C1 segment of cervical spinal cord (tissue), 14 donors: ENCODE measurements at regions not wholly inside any gene's neighbourhood (a gene's known extent, or its start where the extent isn't known, plus 50 kb on each side); places are given as distances from the start of the nearest gene placed in this dataset.

Source experiments
- DNase-seq, 14 donors: peaks; one replicate each; lab custom pipeline; 2025; lab: John Stamatoyannopoulos, UW

- no peak for DNase-seq
Measured at GRCh38 chr10:109205929-109206585, 717.3 kb downstream of the XPNPEP1 start.

- no peak for DNase-seq
Measured at GRCh38 chr10:109203646-109204353, 719.5 kb downstream of the XPNPEP1 start.

DNA sequence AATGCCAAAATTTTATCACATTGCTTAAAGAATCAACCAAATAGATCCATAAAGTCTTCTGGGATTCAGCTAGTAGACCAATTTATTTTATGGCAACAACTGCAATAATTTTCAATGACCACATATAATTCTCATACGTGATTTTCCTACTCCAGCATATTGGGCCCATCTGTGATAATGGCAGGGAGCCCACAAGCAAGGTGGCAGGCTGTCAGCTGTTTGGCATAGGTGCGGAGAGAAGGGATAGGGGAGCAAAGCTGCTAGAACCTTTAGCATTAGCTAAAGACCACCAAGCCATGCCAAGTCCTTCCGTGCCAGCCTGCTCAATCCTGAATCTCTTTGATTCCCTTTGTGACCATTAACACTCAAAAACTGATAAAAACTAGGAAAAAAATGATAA, 721.2 kb downstream of the XPNPEP1 start:
- peak in 1 of 14 donors; percentile 58 for DNase-seq

- no peak for DNase-seq
Measured at GRCh38 chr10:109200646-109201045, 722.7 kb downstream of the XPNPEP1 start.

DNA sequence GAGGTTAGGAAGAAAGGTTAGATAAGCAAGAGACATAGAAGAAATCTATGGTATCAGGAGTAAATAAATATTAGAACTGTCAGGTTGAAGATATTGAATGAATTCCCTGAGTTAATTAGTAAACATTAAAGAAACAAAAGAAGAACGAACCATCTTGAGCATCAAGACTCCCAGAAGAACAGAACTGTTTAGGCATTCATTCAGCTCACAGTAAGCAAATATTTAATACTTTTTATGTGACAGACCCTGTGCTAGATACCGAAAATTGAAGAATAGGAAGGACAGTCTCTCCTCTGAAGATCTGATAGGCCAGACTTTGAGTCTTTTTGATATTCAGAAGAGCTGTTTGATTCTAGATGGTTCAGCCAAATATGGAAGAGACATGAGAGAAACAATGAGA, 731.5 kb downstream of the XPNPEP1 start:
- no peak for DNase-seq

- DNase-seq, result no peak
Measured at GRCh38 chr10:109191341-109191740, 732.0 kb downstream of the XPNPEP1 start.

GRCh38 chr10:109187677-109188076, 735.6 kb downstream of the XPNPEP1 start:
- no peak for DNase-seq

DNA sequence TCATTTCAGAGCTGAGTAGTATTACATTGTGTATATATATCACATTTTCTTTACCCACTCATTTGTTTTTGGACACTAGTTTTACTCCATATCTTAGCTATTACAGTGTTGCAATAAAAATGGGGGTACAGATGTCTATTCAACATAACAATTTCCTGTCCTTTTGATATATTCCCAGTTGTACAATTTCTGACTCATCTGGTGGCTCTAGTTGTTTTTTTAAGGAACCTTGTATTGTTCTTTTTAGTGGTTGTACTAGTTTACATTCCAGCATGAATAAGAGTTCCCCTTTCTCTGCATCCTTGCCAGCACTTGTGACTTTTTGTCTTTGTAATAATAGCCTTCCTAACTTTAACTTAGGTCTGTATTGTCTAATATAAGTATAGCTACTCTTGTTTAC, 739.9 kb downstream of the XPNPEP1 start:
- DNase-seq, result no peak

DNA sequence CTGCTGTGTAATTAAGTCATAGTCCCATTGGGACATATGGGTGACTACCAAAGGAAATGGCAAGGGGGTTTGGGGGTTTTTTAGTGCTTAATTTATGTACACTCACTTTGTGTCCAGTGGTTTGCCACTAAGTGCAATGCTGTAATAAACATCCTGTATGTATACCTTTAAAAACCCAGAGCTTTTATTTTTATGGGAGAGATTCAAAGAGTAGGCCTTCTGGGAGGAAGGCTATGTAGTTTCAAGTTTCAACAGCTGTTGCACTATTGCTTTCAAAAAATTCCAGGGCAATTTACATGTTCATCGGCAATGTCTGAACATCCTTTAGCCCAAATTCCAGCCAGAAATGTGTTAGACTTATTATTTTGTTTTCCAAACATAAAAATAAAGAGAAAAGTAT, 744.7 kb downstream of the XPNPEP1 start:
- no peak for DNase-seq

- no peak for DNase-seq
Measured at GRCh38 chr10:109174526-109174925, 748.8 kb downstream of the XPNPEP1 start.

DNA sequence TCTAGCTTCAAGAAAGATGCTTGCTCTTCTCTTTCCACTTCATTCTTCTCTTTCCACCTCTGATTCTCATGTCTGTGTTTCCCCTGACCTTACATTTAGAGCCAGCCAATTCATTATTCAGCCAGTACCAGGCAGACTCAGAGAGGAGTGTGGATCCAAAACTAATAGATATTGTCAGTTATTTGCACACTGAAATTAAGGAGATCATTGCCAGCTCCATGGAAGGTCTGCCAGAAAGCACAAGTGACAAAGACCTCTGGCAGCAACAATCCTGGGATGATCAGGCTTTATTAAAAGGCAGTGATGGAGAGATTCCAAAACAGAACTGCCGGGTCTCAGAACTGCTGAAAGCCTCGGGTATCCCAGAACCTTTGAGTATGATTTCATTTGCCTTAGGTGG, 749.4 kb downstream of the XPNPEP1 start:
- DNase-seq, result no peak

- no peak for DNase-seq
Measured at GRCh38 chr10:109173121-109173520, 750.2 kb downstream of the XPNPEP1 start.

DNA sequence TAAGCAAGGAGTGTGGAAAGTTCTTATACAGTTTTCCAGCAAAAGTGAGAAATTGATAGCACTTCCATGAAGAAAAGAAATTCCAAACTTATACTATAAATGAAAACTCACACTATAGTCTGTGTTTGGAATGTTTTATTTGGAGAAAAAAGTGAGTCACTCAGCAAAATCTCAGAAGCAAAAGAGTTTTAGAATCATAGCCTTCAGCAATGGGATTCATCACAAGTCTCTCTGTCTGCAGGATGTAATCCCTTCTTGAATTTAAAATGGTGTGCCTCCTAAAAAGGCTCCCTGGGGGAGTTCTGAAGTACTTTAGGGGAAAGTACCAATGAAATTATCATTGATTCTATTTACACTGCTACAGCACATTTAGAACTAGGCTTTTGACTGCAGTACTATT, 756.4 kb downstream of the XPNPEP1 start:
- no peak for DNase-seq

DNA sequence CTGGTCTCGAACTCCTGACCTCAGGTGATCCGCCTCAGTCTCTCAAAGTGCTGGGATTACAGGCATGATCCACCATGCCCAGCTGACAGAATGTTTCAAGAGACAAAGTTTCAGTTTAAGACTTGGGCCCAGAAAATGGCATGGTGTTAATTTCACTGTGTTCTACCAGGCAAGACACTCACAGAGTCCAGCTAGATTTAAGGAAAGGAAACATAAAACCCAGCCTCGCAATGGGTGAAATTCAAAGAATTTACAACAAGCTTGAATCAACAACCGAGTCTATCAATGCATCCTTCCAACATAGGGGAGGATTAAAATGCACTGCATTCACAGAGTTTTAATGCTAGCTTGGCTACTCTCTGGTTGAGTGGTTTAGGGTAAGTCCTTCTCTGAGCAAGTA, 764.0 kb downstream of the XPNPEP1 start:
- DNase-seq, result no peak

- DNase-seq, result no peak
Measured at GRCh38 chr10:109156396-109156795, 766.9 kb downstream of the XPNPEP1 start.

- no peak for DNase-seq
Measured at GRCh38 chr10:109149666-109150350, 773.5 kb downstream of the XPNPEP1 start.

DNA sequence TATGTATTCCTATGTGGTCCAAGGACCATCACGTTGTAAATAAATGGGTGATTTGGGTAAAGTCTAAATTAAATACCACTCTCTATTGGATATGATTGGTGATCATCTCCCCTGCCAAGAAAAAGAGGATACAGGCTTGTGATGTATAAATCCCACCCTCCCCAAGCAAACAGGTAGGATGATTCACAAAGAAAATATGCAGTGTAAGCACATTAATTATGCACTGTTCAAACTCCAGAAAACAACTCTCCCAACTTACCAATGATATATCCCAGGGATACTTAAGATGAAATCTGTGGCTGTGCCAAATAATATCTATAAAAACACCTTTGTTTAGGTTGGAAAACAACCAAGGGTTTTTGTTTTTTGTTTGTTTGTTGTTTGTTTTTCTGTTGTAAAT, 795.9 kb downstream of the XPNPEP1 start:
- no peak for DNase-seq

GRCh38 chr10:109126541-109126940, 796.8 kb downstream of the XPNPEP1 start:
- no peak for DNase-seq

DNA sequence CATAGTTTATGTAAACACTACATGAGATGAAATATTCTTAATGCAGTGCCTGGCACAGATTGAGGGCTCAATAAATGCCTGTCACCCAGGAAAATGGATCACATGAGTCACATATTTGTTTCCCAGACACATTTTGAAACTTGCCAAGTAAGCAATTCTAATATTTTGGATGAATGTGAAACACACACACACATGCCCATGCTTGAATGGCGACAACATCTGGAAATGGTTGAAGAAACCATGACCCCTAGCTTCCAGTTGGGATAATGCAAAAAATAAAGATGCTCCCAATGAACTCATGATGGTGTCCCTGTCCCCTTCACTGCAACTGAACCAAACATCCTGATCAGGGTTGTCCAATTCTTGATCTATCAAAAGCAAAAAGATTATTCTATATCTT, 797.3 kb downstream of the XPNPEP1 start:
- no peak for DNase-seq

DNA sequence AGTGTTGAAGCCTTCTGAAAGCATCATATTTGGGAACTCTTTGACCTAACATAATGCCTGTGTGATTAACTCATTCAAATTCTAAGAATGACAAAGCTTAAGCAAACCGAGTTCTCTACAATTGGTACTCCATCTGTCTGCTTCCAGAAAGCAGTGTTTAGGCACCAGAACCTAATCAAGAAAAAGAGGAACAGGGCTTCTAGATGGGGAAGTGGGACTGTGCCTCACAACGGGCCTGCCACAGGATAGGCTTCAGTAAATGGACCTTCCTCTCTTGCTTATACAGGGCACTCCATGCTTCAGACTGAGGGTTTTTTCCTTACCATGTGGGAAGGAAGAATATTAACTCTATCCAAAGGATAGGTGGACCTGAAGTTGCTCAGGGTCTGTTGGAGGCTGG, 808.1 kb downstream of the XPNPEP1 start:
- no peak for DNase-seq

DNA sequence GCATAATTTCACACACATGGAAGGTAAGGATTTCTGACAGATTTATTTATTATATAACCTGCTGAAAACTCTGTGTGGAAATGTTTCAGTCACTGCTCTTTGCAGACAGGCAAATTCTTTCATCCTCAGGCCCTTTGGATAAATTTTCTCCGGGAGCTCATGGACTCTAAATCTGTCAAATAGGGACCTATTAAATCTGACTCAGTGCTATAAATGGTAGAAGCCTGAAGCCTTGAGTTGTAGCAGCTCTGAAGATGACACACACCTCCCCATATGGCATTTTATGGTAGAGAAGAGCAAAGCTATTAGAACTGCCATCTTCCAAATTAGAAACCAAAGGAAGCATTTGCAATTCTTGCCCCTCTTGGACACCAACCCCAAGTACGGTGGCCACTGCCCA, 808.7 kb downstream of the XPNPEP1 start:
- DNase-seq, result no peak

GRCh38 chr10:109106604-109107003, 816.7 kb downstream of the XPNPEP1 start:
- DNase-seq, result no peak

- no peak for DNase-seq
Measured at GRCh38 chr10:109105725-109106124, 817.6 kb downstream of the XPNPEP1 start.
